Stomach (tissue), 4 donors: ENCODE measurements at regions not wholly inside any gene's neighbourhood (a gene's known extent, or its start where the extent isn't known, plus 50 kb on each side); places are given as distances from the start of the nearest gene placed in this dataset.

Experiments
- POLR2A ChIP-seq, 4 donors: fragments of 450-650 bp; IDR thresholded peaks; one replicate each; pipeline ENCODE4 v1.6.1; 2016; ENCODE audit warnings: antibody characterized with exemption in 4 of 4, control low read depth in 2 of 4, mild to moderate bottlenecking in 1 of 4, moderate library complexity in 1 of 4
- TF ChIP-seq, protein P1 (sequence below), 7 experiments: fragments of 450-650 bp in 4 of 7; fragments of 200-600 bp in 3 of 7; sonication (generic) in 3 of 7; IDR thresholded peaks; one replicate each; pipeline ENCODE4 v1.5.1; 2016 to 2019; ENCODE audit warnings: antibody characterized with exemption in 7 of 7, control low read depth in 2 of 7, mild to moderate bottlenecking in 1 of 7

DNA sequence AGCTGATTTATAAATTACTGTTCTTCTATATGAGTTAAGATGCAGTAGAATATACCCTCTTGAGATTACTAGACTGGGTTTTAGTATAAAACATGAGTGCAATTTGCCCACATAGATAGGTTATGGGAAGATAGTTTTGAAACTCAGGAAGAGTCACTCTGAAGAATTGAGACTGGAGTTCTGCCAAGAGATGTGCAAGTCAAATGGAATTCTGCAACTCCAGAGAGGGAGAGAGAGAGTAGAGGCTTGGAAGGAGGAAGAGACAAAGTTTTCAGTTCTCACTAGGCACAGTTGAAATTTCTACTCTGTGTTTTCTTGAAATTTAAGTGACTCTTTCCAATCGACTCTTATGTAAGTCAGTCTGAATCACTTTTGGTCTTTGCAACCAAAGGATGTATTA, 878.8 kb downstream of the TSN start:
- TF ChIP-seq POLR2A (IDR thresholded peaks at IDR 0.05) = no peak
- TF ChIP-seq, protein P1, sequence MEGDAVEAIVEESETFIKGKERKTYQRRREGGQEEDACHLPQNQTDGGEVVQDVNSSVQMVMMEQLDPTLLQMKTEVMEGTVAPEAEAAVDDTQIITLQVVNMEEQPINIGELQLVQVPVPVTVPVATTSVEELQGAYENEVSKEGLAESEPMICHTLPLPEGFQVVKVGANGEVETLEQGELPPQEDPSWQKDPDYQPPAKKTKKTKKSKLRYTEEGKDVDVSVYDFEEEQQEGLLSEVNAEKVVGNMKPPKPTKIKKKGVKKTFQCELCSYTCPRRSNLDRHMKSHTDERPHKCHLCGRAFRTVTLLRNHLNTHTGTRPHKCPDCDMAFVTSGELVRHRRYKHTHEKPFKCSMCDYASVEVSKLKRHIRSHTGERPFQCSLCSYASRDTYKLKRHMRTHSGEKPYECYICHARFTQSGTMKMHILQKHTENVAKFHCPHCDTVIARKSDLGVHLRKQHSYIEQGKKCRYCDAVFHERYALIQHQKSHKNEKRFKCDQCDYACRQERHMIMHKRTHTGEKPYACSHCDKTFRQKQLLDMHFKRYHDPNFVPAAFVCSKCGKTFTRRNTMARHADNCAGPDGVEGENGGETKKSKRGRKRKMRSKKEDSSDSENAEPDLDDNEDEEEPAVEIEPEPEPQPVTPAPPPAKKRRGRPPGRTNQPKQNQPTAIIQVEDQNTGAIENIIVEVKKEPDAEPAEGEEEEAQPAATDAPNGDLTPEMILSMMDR (IDR thresholded peaks at IDR 0.05) = no peak
